SK-N-SH (cell line): ENCODE measurements at regions not wholly inside any gene's neighbourhood (a gene's known extent, or its start where the extent isn't known, plus 50 kb on each side); places are given as distances from the start of the nearest gene placed in this dataset.

ENCODE experiments used
- CTCF ChIA-PET: fragments of 300-600, 350-600 bp; formaldehyde crosslinking; extraction: SDS; loops from one replicate; lab custom pipeline; 2021; lab: Yijun Ruan, JAX
- POLR2A ChIA-PET: fragments of 350-600 bp; sonication (Branson Sonifier 250); formaldehyde crosslinking; extraction: SDS; loops from one replicate; lab custom pipeline; 2020; ENCODE audit warnings: antibody characterized with exemption, inconsistent platforms; lab: Yijun Ruan, JAX
- DNase-seq: peaks from one replicate; pipeline ENCODE4 v3.0.0; 2012
- H2AFZ ChIP-seq: fragments of 200-600 bp; sonication (generic); 2 replicates; pipeline ENCODE4 v1.8.1; 2016; ENCODE audit warnings: antibody characterized with exemption, mild to moderate bottlenecking, low read depth
- H3F3A ChIP-seq: fragments of 200-600 bp; sonication (generic); replicated peaks from 2 replicates; pipeline ENCODE3; 2016; ENCODE audit warnings: antibody characterized with exemption, mild to moderate bottlenecking; ENCODE audit not compliant: insufficient read depth
- H3K27ac ChIP-seq, 2 experiments: fragments of 200-500 bp in 1 of 2; fragments of 200-600 bp in 1 of 2; sonication (Bioruptor generic) in 1 of 2; sonication (generic), shearing (Covaris generic) in 1 of 2; 2 replicates each; pipeline versions ENCODE4 v1.5.1 to v1.6.1; 2014 to 2016; ENCODE audit warnings: low read depth in 2 of 2, inconsistent platforms in 1 of 2, low read length in 1 of 2, mild to moderate bottlenecking in 1 of 2, mixed read lengths in 1 of 2
- H3K27me3 ChIP-seq: fragments of 200-600 bp; sonication (generic), shearing (Covaris generic); 2 replicates; pipeline ENCODE4 v1.6.1; 2016; ENCODE audit warnings: mixed run types; ENCODE audit not compliant: insufficient read depth
- H3K36me3 ChIP-seq, 2 experiments: fragments of 200-500 bp in 1 of 2; fragments of 200-600 bp in 1 of 2; sonication (Bioruptor generic) in 1 of 2; sonication (generic) in 1 of 2; replicated peaks in 1 of 2; 2 replicates each; pipeline versions ENCODE3 to v1.5.1; 2014 to 2016; ENCODE audit warnings: low read length in 1 of 2, mild to moderate bottlenecking in 1 of 2; ENCODE audit not compliant: insufficient read depth in 2 of 2, control insufficient read depth in 1 of 2
- H3K4me1 ChIP-seq, 2 experiments: fragments of 200-500 bp in 1 of 2; fragments of 200-600 bp in 1 of 2; sonication (Bioruptor generic) in 1 of 2; sonication (generic), shearing (Covaris generic) in 1 of 2; 2 replicates each; pipeline versions ENCODE4 v1.5.1 to v1.6.1; 2014 to 2016; ENCODE audit warnings: low read depth in 1 of 2, low read length in 1 of 2, mixed run types in 1 of 2; ENCODE audit not compliant: insufficient read depth in 2 of 2, control insufficient read depth in 1 of 2
- H3K4me2 ChIP-seq: fragments of 200-600 bp; sonication (generic), shearing (Covaris generic); 2 replicates; pipeline ENCODE4 v1.6.1; 2017; ENCODE audit warnings: mixed run types
- H3K4me3 ChIP-seq, 2 experiments: fragments of 200-500 bp in 1 of 2; fragments of 200-600 bp in 1 of 2; sonication (Bioruptor generic) in 1 of 2; sonication (generic), shearing (Covaris generic) in 1 of 2; 2 replicates each; pipeline versions ENCODE4 v1.5.1 to v1.8.1; 2014 to 2016; ENCODE audit warnings: low read depth in 2 of 2, inconsistent platforms in 1 of 2, low read length in 1 of 2, mild to moderate bottlenecking in 1 of 2, mixed read lengths in 1 of 2, moderate library complexity in 1 of 2
- H3K79me2 ChIP-seq: fragments of 200-600 bp; sonication (generic); 2 replicates; pipeline ENCODE4 v1.8.1; 2017; ENCODE audit warnings: mild to moderate bottlenecking; ENCODE audit not compliant: insufficient read depth
- H3K9ac ChIP-seq: fragments of 200-600 bp; sonication (generic); 2 replicates; pipeline ENCODE4 v1.6.1; 2017; ENCODE audit warnings: mixed run types
- H3K9me2 ChIP-seq: fragments of 200-600 bp; sonication (generic); 2 replicates; pipeline ENCODE4 v1.6.1; 2017; ENCODE audit warnings: mixed run types
- H3K9me3 ChIP-seq: fragments of 200-600 bp; sonication (generic); 2 replicates; pipeline ENCODE4 v1.6.1; 2017; ENCODE audit warnings: mixed run types, mild to moderate bottlenecking, moderate library complexity
- H4K20me1 ChIP-seq: fragments of 200-600 bp; sonication (generic); 2 replicates; pipeline ENCODE4 v1.6.1; 2017; ENCODE audit warnings: mild to moderate bottlenecking, mixed run types; ENCODE audit not compliant: insufficient read depth
- EP300 ChIP-seq, 2 experiments: IDR thresholded peaks; 2 replicates each; pipeline versions ENCODE4 v1.4.0 to v1.6.1; 2012; ENCODE audit warnings: borderline replicate concordance in 1 of 2, low read depth in 1 of 2, low read length in 1 of 2
- EZH2phosphoT487 ChIP-seq: fragments of 200-600 bp; sonication (generic); IDR thresholded peaks from 2 replicates; pipeline ENCODE4 v1.6.1; 2017; ENCODE audit warnings: low read depth, mixed run types, mild to moderate bottlenecking, antibody characterized with exemption, moderate library complexity, borderline replicate concordance
- FOXJ3 ChIP-seq: sonication (generic); formaldehyde crosslinking; IDR thresholded peaks from 2 replicates; pipeline ENCODE4 v1.5.1; 2020; ENCODE audit warnings: mild to moderate bottlenecking, missing genetic modification reagents
- FOXM1 ChIP-seq: IDR thresholded peaks from 2 replicates; pipeline ENCODE4 v1.4.0; 2012; ENCODE audit warnings: low read depth, mild to moderate bottlenecking
- GABPA ChIP-seq: IDR thresholded peaks from 2 replicates; pipeline ENCODE4 v1.4.0; 2012; ENCODE audit warnings: low read depth, mild to moderate bottlenecking
- GATA2 ChIP-seq: sonication (generic); formaldehyde crosslinking; IDR thresholded peaks from 2 replicates; pipeline ENCODE4 v1.5.0; 2020; ENCODE audit warnings: mild to moderate bottlenecking, missing genetic modification reagents
- JUND ChIP-seq: IDR thresholded peaks from 2 replicates; pipeline ENCODE4 v1.4.0; 2012
- MEF2A ChIP-seq: IDR thresholded peaks from 2 replicates; pipeline ENCODE4 v1.4.0; 2012; ENCODE audit warnings: low read depth, borderline replicate concordance
- NRF1 ChIP-seq: IDR thresholded peaks from 2 replicates; pipeline ENCODE4 v1.6.1; 2012; ENCODE audit warnings: low read depth, mild to moderate bottlenecking, low read length
- RCOR1 ChIP-seq: fragments of 150-350 bp; IDR thresholded peaks from 2 replicates; pipeline ENCODE4 v1.6.1; 2017; ENCODE audit warnings: antibody characterized with exemption, low read length
- RFX5 ChIP-seq: IDR thresholded peaks from 2 replicates; pipeline ENCODE4 v1.6.1; 2012; ENCODE audit warnings: mild to moderate bottlenecking, improper control_type of control experiment, low read length
- RXRA ChIP-seq: IDR thresholded peaks from 2 replicates; pipeline ENCODE4 v1.4.0; 2012; ENCODE audit warnings: low read depth, mild to moderate bottlenecking, borderline replicate concordance
- SIN3A ChIP-seq: IDR thresholded peaks from 2 replicates; pipeline ENCODE4 v1.6.1; 2012; ENCODE audit warnings: low read depth, mild to moderate bottlenecking, low read length, moderate library complexity, borderline replicate concordance
- YY1 ChIP-seq: IDR thresholded peaks from 2 replicates; pipeline ENCODE4 v1.4.0; 2012; ENCODE audit warnings: low read depth, mild to moderate bottlenecking
- TF ChIP-seq, protein P1 (sequence below): IDR thresholded peaks from 2 replicates; pipeline ENCODE4 v1.4.0; 2012; ENCODE audit warnings: low read depth
- TF ChIP-seq, protein P2 (sequence below): fragments of 150-350 bp; IDR thresholded peaks from 2 replicates; pipeline ENCODE4 v1.6.1; 2016; ENCODE audit warnings: mild to moderate bottlenecking, low read depth, low read length
- TF ChIP-seq, protein P3 (sequence below): fragments of 150-350 bp; IDR thresholded peaks from 2 replicates; pipeline ENCODE4 v1.6.1; 2017; ENCODE audit warnings: antibody characterized with exemption, low read length, low read depth, borderline replicate concordance
- TF ChIP-seq, protein P4 (sequence below): IDR thresholded peaks from 2 replicates; pipeline ENCODE4 v1.6.1; 2012; ENCODE audit warnings: mild to moderate bottlenecking, low read depth, low read length, moderate library complexity
- TF ChIP-seq, protein P5 (sequence below): IDR thresholded peaks from 2 replicates; pipeline ENCODE4 v1.4.0; 2012; ENCODE audit warnings: low read depth, borderline replicate concordance
- TF ChIP-seq, protein P6 (sequence below): fragments of 200-600 bp; sonication (generic); IDR thresholded peaks from 2 replicates; pipeline ENCODE4 v1.6.1; 2017; ENCODE audit warnings: antibody characterized with exemption, mild to moderate bottlenecking, moderate library complexity

DNA sequence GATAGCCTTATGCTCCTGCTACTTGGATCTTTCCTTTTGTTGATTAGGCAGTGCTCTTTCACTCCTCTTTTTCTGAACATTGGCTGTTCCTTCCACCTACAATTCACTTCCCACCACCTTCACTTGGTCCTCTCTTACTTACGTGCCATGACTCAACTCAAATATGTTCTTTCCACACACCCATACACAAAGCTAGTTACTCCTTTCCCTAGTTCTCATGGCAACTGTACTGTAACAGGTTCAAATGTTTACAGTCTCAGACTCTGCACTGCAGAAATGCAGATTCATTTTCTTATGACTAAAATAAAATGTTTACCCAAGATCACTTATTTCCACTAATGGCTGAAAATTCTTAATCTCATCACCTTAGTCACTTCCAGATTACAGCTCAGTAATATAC lies 174.0 kb upstream of the TSHZ2 start (continued):
- TF ChIP-seq RCOR1 (no peak), GABPA (no peak)
- TF ChIP-seq, protein P1, sequence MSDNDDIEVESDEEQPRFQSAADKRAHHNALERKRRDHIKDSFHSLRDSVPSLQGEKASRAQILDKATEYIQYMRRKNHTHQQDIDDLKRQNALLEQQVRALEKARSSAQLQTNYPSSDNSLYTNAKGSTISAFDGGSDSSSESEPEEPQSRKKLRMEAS, result no peak

DNA sequence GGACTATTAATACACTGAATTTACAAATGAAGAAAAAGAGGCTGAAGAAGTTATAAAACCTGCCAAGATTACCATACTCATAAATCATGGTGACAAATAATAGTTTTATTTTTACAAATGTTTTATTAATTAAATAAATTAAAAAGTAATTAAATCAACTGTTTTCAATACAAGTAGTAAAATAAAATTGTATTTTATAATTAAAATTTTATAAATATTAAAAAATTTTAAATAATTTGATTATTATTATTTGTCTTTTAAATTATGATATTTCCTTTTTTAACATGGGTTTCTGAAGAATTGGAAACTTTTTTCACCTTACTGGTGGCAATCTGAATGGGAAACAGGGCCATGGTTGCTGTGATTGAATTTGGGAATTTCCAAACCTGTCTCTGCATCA lies 177.3 kb upstream of the TSHZ2 start:
- no peaks in the 10 kb centered on the region for H3K79me2 ChIP-seq
- H3K9ac ChIP-seq, result no peak overlapping the region
- H3K4me3 ChIP-seq, result no peak overlapping the region
- H3F3A ChIP-seq, result no peaks in the 10 kb centered on the region
- H3K9me3 ChIP-seq, result no peaks in the 10 kb centered on the region
- H3K36me3 ChIP-seq, result no peaks in the 10 kb centered on the region
- peaks cover 0 to 6% of the 10 kb centered on the region in 2 experiments; a peak in 2 of 4 replicates for H3K4me1 ChIP-seq
- H4K20me1 ChIP-seq, result no peaks in the 10 kb centered on the region
- ChIA-PET CTCF (no interaction called here), POLR2A (no interaction called here)
- no peak overlapping the region for H2AFZ ChIP-seq
- no peak for DNase-seq
- H3K4me2 ChIP-seq, result no peak overlapping the region
- no peaks in the 10 kb centered on the region for H3K27me3 ChIP-seq
- no peaks in the 10 kb centered on the region for H3K9me2 ChIP-seq
- H3K27ac ChIP-seq, result no peak overlapping the region
- TF ChIP-seq, protein P2, sequence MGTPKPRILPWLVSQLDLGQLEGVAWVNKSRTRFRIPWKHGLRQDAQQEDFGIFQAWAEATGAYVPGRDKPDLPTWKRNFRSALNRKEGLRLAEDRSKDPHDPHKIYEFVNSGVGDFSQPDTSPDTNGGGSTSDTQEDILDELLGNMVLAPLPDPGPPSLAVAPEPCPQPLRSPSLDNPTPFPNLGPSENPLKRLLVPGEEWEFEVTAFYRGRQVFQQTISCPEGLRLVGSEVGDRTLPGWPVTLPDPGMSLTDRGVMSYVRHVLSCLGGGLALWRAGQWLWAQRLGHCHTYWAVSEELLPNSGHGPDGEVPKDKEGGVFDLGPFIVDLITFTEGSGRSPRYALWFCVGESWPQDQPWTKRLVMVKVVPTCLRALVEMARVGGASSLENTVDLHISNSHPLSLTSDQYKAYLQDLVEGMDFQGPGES, result no peak
- TF ChIP-seq RFX5, result no peak
- no peak for TF ChIP-seq MEF2A
- TF ChIP-seq, protein P3, sequence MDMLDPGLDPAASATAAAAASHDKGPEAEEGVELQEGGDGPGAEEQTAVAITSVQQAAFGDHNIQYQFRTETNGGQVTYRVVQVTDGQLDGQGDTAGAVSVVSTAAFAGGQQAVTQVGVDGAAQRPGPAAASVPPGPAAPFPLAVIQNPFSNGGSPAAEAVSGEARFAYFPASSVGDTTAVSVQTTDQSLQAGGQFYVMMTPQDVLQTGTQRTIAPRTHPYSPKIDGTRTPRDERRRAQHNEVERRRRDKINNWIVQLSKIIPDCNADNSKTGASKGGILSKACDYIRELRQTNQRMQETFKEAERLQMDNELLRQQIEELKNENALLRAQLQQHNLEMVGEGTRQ, result no peak
- TF ChIP-seq GATA2 (CRISPR knock-in tag), result no peak
- TF ChIP-seq YY1, result no peak
- no peak for TF ChIP-seq JUND
- TF ChIP-seq FOXM1, result no peak
- TF ChIP-seq EP300 (IDR thresholded peaks at IDR 0.05; ENCODE audit: borderline replicate concordance in 1 of 2, low read depth in 1 of 2, low read length in 1 of 2), result no peak
- no peak for TF ChIP-seq EZH2phosphoT487
- TF ChIP-seq, protein P4, sequence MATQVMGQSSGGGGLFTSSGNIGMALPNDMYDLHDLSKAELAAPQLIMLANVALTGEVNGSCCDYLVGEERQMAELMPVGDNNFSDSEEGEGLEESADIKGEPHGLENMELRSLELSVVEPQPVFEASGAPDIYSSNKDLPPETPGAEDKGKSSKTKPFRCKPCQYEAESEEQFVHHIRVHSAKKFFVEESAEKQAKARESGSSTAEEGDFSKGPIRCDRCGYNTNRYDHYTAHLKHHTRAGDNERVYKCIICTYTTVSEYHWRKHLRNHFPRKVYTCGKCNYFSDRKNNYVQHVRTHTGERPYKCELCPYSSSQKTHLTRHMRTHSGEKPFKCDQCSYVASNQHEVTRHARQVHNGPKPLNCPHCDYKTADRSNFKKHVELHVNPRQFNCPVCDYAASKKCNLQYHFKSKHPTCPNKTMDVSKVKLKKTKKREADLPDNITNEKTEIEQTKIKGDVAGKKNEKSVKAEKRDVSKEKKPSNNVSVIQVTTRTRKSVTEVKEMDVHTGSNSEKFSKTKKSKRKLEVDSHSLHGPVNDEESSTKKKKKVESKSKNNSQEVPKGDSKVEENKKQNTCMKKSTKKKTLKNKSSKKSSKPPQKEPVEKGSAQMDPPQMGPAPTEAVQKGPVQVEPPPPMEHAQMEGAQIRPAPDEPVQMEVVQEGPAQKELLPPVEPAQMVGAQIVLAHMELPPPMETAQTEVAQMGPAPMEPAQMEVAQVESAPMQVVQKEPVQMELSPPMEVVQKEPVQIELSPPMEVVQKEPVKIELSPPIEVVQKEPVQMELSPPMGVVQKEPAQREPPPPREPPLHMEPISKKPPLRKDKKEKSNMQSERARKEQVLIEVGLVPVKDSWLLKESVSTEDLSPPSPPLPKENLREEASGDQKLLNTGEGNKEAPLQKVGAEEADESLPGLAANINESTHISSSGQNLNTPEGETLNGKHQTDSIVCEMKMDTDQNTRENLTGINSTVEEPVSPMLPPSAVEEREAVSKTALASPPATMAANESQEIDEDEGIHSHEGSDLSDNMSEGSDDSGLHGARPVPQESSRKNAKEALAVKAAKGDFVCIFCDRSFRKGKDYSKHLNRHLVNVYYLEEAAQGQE, result no peak
- TF ChIP-seq, protein P1, result no peak
- TF ChIP-seq FOXJ3 (CRISPR knock-in tag), result no peak
- TF ChIP-seq NRF1, result no peak
- TF ChIP-seq, protein P5, sequence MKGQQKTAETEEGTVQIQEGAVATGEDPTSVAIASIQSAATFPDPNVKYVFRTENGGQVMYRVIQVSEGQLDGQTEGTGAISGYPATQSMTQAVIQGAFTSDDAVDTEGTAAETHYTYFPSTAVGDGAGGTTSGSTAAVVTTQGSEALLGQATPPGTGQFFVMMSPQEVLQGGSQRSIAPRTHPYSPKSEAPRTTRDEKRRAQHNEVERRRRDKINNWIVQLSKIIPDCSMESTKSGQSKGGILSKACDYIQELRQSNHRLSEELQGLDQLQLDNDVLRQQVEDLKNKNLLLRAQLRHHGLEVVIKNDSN, result no peak
- no peak for TF ChIP-seq RXRA
- no peak for TF ChIP-seq SIN3A
- TF ChIP-seq, protein P6, sequence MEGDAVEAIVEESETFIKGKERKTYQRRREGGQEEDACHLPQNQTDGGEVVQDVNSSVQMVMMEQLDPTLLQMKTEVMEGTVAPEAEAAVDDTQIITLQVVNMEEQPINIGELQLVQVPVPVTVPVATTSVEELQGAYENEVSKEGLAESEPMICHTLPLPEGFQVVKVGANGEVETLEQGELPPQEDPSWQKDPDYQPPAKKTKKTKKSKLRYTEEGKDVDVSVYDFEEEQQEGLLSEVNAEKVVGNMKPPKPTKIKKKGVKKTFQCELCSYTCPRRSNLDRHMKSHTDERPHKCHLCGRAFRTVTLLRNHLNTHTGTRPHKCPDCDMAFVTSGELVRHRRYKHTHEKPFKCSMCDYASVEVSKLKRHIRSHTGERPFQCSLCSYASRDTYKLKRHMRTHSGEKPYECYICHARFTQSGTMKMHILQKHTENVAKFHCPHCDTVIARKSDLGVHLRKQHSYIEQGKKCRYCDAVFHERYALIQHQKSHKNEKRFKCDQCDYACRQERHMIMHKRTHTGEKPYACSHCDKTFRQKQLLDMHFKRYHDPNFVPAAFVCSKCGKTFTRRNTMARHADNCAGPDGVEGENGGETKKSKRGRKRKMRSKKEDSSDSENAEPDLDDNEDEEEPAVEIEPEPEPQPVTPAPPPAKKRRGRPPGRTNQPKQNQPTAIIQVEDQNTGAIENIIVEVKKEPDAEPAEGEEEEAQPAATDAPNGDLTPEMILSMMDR, result no peak
